Nephron (organoid): ENCODE measurements at regions not wholly inside any gene's neighbourhood (a gene's known extent, or its start where the extent isn't known, plus 50 kb on each side); places are given as distances from the start of the nearest gene placed in this dataset.
A peak's percentile ranks its signal among the peaks of the same experiment; 100 is the strongest.

Experiments
- H3K27ac Mint-ChIP-seq, 3 experiments: 2 replicates each; pipeline ENCODE4 v1.8.0; 2020; ENCODE audit warnings: mixed read lengths in 3 of 3, mild to moderate bottlenecking in 2 of 3, moderate library complexity in 1 of 3
- H3K27me3 Mint-ChIP-seq: 2 replicates; pipeline ENCODE4 v1.8.0; 2021; ENCODE audit warnings: low read depth, mild to moderate bottlenecking, moderate library complexity, mixed read lengths
- H3K36me3 Mint-ChIP-seq: 2 replicates; pipeline ENCODE4 v1.8.0; 2020; ENCODE audit warnings: low read depth, mixed read lengths
- H3K4me1 Mint-ChIP-seq: 2 replicates; pipeline ENCODE4 v1.8.0; 2020; ENCODE audit warnings: mixed read lengths
- H3K4me3 Mint-ChIP-seq, 3 experiments: 2 replicates each; pipeline ENCODE4 v1.8.0; 2020; ENCODE audit warnings: mild to moderate bottlenecking in 3 of 3, mixed read lengths in 3 of 3, moderate library complexity in 2 of 3
- H3K9me3 Mint-ChIP-seq: 2 replicates; pipeline ENCODE4 v1.8.0; 2020; ENCODE audit warnings: mixed read lengths
- CTCF ChIP-seq, 3 experiments: fragments of 200-600 bp; sonication (generic); IDR thresholded peaks; one replicate each; pipeline ENCODE4 v1.5.0; 2021; ENCODE audit warnings: antibody characterized with exemption in 3 of 3; ENCODE audit not compliant: unreplicated experiment in 3 of 3

GRCh38 chr14:38122241-38122640, 85.5 kb upstream of the SSTR1 start:
- Mint-ChIP-seq H3K36me3 (no peaks in the 10 kb centered on the region), H3K9me3 (no peaks in the 10 kb centered on the region), H3K27me3 (no peaks in the 10 kb centered on the region), H3K27ac (no peak overlapping the region), H3K4me1 (no peaks in the 10 kb centered on the region), H3K4me3 (no peak overlapping the region)
- no peak for TF ChIP-seq CTCF (IDR thresholded peaks at IDR 0.05; ENCODE audit: unreplicated experiment in 3 of 3)

DNA sequence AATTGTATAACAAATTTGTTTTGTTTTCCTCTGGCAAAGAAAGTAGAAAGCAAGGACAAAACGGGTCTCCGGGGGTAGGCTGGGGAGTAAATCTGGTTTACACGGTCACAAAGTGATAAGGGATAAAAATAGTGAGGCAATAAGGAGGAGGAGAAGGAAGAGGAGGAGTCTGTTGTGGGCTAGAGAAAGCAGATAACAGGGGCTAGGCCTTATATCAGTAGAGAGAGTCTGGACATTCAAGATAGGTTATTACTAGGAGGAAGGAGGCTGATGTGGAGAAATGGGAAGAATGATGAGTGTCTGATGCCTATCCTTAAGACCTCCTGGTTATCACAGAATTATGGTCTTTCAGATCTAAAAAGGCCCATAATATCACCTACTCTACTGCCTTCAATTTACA, 83.2 kb upstream of the SSTR1 start:
- Mint-ChIP-seq H3K27ac (no peak overlapping the region), H3K36me3 (no peaks in the 10 kb centered on the region), H3K27me3 (peaks cover 4% of the 10 kb centered on the region), H3K9me3 (no peaks in the 10 kb centered on the region), H3K4me3 (no peak overlapping the region), H3K4me1 (no peaks in the 10 kb centered on the region)
- TF ChIP-seq CTCF (IDR thresholded peaks at IDR 0.05; ENCODE audit: unreplicated experiment in 3 of 3): no peak

DNA sequence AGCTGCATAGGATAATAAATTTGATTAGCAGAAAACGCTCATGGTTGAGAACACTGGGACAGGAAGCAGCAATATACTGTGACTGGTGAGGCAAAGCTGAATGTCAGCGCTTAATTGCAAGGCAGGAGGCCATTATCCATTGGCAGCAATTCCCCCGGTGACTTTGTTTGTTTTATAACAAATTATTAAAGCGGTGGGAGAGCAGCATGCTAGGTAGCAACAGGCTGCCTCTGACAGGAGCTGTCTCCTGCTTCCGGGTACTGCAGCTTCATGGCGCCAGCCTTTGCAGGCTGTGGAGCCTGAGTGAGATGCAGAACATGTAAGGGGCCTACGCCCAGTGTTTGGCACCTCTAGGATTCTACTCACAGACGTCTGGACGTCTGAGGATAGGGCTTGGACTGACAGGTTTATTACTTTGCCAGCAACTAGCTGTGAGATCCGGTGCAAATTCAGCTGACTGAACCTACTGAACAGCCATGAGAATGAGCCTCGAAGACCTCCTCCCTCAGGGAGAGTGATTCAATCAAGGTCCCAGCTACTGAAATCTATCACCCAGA, 82.1 kb upstream of the SSTR1 start:
- H3K27ac Mint-ChIP-seq: peak overlapping the region in 2 of 3 experiments; percentile 21 to 72
- H3K27me3 Mint-ChIP-seq: peaks cover 4% of the 10 kb centered on the region
- H3K36me3 Mint-ChIP-seq: no peaks in the 10 kb centered on the region
- H3K4me3 Mint-ChIP-seq: no peak overlapping the region
- peaks cover 2% of the 10 kb centered on the region for H3K9me3 Mint-ChIP-seq
- no peaks in the 10 kb centered on the region for H3K4me1 Mint-ChIP-seq
- TF ChIP-seq CTCF (IDR thresholded peaks at IDR 0.05; ENCODE audit: unreplicated experiment in 3 of 3): no peak

DNA sequence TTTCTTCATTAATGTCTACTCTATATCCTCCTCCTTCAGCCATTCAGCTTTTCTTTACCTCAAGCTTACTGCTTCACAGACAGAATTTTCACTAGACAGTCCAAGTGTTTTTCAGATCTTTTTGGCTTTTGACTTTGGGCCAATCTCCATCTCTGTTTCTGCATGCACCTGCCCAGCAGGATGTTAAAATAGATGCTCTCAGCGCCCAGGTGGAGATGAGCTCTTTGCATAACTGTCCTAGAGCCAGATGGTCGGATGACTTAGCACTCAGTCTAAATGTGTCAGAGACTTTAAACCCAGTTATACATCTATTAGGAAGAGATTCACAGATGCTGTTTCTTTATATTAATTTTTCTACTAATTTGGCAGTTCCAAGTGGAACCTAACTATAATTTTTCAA, 80.3 kb upstream of the SSTR1 start:
- H3K9me3 Mint-ChIP-seq: peaks cover 2% of the 10 kb centered on the region

DNA sequence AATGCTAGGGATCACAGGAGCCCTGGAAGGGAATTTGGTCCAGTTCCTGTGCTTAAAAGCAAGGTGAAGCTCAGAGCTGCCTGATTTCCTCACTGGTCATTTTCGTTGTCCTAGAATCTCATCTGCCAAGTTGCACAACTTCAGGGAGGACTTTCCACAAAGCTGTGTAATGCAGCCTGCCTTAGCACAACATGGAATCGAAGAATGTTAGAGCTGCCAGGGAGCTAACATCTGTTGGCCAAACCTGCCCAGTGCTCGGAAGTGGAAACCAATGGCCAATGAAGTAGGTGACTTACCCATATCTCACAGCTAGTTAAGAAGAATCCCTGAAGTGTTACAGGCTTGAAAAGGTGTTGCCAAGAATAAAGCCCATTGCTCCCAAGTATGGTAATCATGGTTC, 79.9 kb upstream of the SSTR1 start:
- Mint-ChIP-seq H3K4me1 (no peaks in the 10 kb centered on the region), H3K9me3 (peaks cover 2% of the 10 kb centered on the region), H3K27me3 (peaks cover 4% of the 10 kb centered on the region)

More for the DNA sequence above, 80.3 kb upstream of the SSTR1 start:
- no peaks in the 10 kb centered on the region for H3K36me3 Mint-ChIP-seq
- peaks cover 4% of the 10 kb centered on the region for H3K27me3 Mint-ChIP-seq
- H3K4me1 Mint-ChIP-seq: no peaks in the 10 kb centered on the region
- no peak for TF ChIP-seq CTCF (IDR thresholded peaks at IDR 0.05; ENCODE audit: unreplicated experiment in 3 of 3)
- no peak overlapping the region for H3K27ac Mint-ChIP-seq
- no peak overlapping the region for H3K4me3 Mint-ChIP-seq

More for the DNA sequence above, 79.9 kb upstream of the SSTR1 start:
- Mint-ChIP-seq H3K4me3 (no peak overlapping the region), H3K36me3 (no peaks in the 10 kb centered on the region), H3K27ac (no peak overlapping the region)
- TF ChIP-seq CTCF (IDR thresholded peaks at IDR 0.05; ENCODE audit: unreplicated experiment in 3 of 3): no peak
